CD4-positive, alpha-beta T cell treated with Interleukin-15 for 4 hours (primary cell): ENCODE measurements at regions not wholly inside any gene's neighbourhood (a gene's known extent, or its start where the extent isn't known, plus 50 kb on each side); places are given as distances from the start of the nearest gene placed in this dataset.
"Not testable (repeated sequence)": the region's sequence is repeated elsewhere in the genome, so short reads cannot be mapped to it uniquely, and the experiment has no call there.

Experiments
- DNase-seq: peaks from one replicate; pipeline ENCODE4 v3.0.0-alpha.2; 2020; ENCODE audit warnings: low spot score

DNA sequence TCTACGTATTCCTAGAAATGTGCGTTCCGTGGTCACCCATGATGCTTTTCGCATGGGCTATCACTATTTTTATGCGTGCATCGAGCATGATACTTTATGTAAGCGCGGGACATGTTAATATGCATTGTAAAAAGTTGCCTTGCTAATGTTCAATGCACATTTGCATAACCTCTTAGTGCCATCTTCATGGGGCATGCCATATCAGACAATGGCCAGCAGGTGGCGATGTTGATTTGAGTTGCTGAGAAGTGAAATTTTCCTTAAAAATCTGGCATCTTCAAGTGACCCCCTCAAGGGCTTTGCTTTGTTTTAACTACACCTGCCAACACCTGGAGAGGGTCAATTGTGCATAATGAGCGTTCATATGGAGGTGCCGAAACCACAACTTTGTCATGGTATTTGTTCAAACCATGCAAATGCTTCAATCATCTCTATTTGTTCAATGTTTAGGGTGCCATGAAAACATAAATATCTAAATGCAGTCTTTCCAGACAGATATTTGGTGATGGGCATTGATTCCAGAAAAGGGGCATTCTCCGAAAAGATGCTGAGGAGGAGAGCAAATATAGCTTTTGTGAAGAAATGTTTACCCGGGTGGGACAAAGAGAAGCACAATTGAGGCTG is 833.9 kb upstream of the PRKX start:
- DNase-seq: peak; percentile 15

DNA sequence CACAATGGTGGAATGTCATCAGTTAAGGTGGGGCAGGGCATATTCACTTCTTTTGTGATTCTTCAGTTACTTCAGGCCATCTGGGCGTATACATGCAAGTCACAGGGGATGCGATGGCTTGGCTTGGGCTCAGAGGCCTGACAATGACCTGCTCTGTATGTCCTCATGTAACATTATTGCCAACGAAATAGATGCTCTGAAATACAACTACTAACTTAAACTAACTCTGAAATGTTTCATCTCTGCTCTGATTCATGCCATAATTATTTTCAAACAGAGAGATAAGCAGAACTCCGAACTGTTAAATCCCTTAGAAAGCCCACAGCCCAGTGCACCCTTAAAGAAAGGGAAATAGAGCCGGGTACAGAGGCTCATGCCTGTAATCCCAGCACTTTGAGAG is 832.7 kb upstream of the PRKX start:
- not testable (repeated sequence) for DNase-seq

DNA sequence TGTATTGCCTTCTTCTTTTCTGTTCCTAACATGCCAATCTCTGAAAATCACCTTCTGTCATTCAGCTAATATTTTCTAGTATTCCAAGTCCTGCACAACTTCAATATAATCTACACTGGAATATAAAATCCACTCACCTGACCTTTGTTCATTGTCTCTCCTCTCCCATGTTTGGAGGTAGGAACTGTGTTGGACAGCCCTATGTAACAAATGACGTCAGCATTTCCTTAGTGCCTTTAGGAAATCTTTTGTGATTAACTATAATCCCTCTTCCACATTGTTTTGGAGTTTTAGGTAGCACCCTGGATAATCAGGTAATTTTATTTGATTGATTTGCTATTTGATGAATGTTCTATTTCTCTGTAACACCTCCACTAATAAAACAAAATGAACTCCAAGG is 814.8 kb upstream of the PRKX start:
- DNase-seq: no peak

DNA sequence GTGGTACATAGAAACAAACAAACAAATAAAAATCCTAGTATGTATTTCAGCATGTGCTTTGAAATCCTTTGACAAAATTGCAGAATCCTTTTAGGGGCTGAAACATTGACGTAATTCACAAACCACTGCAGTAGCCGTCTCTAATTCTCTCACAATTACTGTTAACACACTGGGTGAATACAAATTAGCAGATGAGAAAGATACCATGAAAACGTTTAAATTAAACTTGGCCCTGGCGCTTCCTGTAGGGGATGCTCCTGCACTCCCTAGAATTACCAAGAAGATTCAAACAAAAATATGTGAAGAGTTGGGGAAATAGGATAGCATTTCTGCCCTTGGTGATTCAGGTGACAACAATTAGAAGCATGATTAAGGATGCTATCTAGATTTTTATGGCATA is 772.5 kb upstream of the PRKX start:
- no peak for DNase-seq

DNA sequence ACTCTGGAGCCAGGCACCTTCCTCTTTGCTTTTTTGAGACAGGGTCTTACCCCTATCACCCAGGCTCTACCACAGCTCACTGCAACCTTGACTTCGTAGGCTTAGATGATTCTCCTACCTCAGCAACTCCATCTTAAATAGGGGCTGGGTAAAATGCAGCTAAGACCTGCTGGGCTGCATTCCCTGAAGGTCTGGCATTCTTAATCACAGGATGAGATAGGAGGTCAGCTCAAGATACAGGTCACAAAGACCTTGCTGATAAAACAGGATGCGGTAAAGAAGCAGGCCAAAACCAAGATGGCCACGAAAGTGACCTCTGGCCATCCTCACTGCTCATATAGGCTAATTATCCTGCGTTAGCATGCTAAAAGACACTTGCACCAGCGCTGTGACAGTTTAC is 770.8 kb upstream of the PRKX start:
- DNase-seq: no peak

DNA sequence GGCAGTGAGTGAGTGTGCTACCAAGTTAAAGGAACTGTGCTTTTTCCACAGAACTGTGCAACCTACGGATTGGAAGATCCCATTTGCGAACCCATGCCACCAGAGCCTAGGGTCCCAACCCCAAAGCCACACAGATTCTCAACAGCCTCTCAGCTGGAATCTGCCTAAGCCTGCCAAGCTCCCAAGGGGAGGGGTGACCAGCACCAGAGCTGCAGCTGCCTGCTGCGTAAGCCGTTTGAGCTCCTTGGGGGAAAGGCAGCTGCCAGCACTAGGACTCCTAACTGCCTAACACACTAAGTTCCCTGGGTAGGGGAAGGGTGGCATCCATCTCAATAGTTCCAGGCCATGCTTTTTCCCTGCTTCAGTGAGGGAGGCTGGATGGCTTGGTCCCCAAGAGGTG is 738.1 kb upstream of the PRKX start:
- DNase-seq: no peak

DNA sequence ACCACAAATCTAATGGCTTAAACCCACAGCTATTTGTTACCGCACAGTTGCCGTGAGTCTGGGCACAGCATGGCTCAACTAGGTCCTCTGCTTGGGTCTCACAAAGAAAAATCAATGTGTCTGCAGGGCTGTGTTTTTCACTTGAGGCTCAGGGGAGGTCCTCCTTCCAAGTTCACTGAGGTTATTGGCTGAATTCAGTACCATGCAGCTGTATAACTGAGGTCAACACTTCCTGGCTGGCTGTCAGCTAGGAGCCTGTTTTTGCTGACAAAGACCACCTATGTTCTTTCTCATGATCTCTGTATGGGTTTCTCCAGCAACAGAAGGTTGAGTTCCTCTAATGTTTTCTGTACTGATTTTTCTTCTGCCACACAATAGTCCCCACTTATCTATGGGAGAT is 736.7 kb upstream of the PRKX start:
- DNase-seq: no peak

DNA sequence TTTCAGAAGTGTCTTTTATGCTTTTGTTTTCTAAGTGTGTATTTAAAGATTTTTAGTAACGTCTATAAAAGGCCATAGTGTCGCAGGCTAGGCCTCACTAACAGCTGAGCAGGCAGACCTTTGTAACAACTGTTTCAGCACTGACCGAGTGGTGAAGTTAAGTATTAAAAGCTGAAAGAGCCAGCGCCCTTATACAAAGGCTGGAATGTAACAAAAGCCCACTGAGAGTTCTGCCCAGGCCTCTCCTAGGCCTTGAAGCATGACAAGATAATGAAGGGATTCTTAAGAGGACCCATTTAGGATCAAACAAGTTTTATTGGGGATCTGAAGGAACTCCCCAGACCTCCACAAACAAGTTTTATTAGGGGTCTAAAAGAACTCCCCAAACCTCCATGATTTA is 722.5 kb upstream of the PRKX start:
- DNase-seq: no peak

DNA sequence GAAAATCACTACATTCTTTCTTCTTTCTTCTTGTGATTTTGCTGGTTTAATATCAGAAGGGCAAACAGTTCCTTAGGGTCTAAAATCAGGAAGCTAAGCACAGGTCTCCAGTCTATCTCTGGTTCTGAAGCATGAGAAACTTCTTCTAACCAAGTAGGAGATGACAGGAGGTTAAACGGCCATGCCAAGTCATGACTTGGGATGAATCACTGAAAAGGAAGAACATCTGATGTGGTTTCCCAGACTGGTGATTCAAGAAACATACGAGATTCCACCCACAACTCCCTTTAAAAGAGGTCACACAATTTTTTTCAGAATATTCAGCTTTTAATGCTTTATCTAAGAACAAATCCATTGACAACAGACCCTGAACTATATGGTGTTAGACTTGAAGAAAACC is 684.0 kb upstream of the PRKX start:
- DNase-seq: no peak

DNA sequence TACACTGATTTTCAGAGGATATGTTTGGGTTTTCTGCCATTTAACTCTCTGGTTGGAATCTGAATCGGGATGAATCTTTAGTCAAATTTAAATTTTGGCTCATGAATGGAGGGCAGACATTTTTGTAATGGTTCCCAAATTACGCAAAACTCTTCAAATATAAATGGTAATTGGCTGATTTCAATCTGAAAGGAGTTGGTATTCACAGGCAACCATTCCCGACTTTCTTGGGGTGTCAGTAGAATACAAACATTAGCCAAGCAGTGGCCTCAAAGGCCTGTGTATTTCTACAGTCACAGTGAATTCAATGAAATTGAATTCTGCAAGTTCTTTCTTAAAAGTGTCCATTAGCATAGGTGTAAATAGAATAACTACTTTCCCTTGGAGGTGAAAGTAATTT is 668.8 kb upstream of the PRKX start:
- no peak for DNase-seq

DNA sequence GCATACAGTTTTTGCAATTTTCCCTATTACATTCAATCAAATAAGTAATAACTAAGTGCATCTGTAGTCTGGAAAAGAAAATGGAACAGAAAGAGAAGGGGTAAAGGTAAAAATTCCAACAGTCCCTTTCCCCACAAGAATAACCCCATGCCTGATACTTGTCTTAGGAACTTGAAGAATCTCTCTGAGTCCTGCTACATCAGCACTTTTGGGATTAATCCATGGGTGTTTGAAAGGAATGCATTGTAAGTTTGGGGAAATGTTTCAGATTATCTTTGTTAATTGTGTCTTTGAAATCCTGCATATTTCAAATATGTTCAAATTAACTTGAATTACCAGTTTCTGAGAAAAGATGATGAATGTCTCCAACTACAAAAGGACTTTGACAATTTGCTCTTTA is 667.3 kb upstream of the PRKX start:
- no peak for DNase-seq

DNA sequence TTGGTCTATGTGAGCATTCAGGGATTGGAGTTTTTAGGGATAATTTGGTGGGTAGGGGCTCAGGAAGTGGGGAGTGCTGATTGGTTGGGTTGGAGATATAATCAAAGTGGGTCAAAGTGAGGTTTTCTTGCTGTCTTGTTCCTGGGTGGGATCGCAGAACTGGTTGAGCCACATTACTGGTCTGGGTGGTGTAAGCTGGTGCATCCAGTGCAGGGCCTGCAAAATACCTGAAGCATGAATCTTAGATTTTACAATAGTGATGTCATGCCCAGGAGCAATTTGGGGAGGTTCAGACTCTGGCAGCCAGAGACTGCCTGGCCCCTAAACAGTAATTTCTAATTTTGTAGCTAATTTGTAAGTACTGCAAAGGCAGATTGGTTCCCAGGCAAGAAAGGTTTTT is 665.6 kb upstream of the PRKX start:
- no peak for DNase-seq

DNA sequence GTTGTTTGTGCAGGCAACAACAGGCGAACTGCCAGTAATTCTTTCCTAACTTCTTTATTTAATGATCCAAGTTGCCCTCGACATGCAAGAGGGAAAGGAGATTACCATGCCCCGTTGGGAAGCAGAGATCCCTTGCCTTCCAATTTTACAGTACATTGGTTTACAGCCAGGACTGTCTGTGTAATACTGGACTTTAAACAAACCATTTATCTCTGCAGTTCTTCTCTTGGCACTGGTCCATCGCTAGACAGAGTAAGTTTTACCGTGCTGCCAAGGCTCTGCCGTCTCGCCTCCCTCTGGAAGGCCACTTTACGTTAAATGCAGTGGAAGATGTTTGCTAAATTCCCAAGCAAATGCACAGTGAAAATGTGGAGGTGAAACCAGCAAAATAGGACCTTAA is 660.3 kb upstream of the PRKX start:
- no peak for DNase-seq

DNA sequence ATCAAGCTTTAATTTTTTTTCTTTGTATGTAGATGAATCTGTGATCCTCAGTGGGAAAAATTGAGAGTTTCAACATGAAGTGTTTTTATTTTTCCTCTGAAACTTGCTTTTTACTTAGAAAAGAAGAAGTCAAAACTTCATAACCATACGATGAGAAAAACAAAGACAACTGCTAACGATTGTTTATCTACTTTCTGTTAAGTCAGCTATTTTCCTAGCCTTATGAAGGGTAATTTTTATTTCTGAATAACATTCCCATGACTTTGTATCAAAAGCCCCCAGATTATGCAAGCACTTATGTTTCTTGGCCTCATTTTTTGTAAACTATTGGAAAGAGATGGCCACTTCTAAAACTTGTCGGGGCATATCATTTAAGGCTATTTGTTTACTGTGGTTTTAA is 645.1 kb upstream of the PRKX start:
- DNase-seq: no peak

DNA sequence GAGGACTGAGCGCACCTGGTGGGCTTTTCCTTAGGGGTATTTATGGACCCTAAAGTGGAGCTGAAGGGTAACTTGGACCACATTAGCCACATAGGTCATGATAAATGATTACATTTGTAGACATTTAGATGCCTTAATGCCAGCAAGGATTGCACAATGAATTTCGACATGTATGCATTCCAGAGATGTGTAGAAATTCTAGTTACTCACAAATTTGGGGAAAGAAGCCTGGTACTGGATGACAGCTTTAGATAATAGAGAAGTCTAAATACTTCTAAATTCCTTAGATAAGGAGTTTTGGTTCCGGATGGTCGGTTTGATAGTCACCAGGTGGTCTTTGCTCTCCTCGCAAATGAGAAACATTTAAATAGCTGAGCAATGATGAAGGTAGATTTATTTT is 609.5 kb upstream of the PRKX start:
- no peak for DNase-seq

DNA sequence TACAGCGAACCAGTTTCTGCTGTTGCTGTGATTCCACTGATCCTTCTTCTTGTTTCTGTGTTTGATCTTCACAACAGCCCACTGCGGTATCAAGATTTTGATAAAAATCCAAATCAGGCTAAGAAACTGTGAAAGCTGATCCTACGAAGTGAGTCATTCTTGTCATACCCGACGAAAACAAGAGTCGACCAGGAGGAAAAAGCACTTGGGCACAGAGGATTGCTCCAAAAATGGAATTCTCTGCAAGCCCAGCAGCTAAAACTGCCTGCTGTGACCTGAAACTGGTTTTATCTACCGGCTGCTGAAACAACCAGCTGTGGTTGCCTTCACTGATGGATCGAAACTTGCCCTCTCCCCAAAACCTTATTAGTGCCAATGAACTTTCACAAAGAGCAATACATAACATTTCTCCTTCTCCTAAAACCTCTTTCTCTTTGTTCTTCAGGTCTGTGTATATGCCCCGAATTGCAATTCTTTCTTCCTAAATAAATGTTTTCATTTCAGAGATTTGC is 607.0 kb upstream of the PRKX start:
- DNase-seq: no peak

DNA sequence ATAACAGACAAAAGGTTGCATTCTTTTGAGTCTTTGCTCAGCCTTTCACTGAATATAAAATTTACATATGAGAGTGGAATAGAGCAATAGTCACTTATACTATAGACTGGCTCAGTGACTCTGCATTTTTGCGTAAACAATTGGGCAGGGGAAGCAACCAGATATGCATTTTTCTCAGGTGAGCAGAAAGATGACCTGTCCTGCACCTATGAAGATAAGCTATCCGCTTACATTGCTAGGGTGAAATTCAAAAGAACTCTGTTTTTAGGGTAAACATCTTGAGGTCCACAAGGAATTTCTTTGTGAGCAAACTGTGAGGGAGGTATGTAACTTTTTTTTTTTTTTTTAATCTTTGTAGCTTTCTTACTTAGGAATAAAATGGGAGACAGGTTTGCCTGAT is 602.4 kb upstream of the PRKX start:
- no peak for DNase-seq

DNA sequence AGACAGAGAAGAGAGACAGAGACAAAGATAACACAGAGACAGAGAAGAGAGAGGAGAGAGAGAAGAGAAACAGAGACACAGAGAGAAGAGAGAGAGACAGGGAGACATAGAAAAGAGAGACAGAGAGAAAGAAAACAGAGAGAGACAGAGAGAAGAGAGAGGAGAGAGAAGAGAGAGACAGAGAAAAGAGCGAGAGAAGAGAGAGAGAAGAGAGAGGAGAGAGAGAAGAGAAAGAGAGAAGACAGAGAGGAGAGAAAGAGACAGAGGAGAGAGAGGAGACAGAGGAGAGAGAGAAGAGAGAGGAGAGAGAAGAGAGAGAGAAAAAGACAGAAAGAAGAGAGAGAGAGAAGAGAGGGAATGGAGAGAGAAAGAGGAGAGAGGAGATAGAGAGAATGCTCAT is 601.1 kb upstream of the PRKX start:
- no peak for DNase-seq

DNA sequence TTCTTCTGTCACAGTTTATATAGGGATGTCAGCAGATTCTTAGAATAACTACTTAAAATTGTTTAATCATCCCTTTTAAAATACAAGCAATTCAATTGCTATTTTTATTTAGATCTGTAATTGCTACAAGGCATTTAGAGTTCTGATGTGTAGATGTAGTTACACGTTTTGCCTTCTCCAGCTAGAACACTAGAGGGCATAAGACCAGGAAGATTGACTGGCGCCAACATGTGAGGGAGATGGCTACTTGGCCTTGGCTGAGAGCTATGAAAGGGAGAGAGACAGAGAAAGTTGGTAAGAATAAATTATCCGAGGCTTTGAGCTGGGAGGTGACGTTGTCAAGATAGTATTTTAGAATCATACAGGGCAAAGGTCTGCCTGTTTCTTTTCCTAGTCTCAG is 563.7 kb upstream of the PRKX start:
- DNase-seq: no peak

DNA sequence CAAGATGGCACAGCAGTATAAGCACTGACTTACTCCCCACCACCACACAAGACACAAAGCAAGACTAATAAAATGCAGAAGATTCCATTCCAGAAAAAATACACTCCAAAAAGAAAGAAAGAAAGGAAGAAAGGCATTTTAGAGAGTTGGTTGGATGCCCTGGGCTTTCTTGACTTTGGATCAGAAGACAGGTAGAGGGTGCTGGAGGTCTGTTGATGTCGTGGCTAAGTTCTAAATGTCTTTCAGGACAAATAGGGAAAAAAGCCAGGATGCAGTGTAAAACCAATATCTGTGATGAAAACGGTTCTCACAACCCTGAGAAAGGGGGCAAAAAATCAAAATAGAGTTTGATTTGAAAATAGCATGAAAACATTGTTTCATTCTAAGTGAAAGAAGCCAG is 555.2 kb upstream of the PRKX start:
- DNase-seq: no peak

DNA sequence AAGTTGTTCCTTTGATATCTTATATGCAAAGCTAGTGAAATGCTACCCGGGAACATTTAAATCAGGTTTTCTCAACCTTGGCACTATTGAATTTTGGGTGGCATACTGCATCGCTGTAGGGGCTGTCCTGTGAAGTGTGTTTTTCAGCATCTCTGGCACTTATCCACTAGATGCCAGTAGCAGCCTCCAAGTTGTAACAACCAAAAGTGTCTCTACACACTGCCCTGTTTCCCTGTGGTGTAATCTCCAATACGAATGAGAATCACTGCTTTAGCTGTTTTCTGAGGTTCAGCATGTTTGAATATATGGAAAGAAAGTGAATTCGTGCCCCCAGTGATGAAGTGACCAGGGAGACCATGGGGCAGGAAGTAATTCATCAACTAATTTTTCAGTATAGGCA is 551.6 kb upstream of the PRKX start:
- DNase-seq: no peak

DNA sequence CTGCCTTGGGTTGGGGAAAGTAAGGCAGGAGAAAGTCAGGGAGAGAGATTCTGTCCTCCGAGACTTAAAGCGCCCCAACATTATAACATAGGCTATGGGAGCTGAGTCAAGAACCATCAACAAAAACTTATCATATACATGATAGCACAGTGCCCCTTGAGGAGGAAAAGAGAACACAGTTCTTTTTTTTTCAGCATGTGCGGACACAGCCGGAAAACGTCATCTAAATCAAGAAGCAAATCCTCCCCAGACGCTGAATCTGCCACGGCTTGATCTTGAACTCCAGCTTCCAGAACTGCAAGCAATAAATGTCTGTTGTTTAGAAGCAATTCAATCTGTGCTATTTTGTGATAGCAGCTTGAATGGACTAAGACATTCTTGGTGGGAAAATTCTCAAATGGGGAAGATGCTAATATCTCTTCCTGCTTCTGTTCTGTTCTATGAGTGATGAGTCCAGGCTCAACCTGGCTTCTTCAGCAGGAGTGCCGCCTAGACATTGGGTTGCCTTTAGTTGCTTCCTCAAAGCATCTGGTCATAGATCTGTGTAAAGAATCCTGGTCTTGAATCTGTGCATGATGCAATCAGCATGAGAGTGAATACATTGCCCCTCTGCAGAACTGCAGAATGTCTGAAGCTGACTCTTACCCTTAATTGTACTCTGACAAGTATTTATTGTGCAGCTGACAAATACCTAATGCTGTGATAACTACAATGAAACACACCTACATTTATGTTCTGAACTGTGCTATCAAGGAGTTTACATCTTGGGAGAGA is 549.8 kb upstream of the PRKX start:
- no peak for DNase-seq

DNA sequence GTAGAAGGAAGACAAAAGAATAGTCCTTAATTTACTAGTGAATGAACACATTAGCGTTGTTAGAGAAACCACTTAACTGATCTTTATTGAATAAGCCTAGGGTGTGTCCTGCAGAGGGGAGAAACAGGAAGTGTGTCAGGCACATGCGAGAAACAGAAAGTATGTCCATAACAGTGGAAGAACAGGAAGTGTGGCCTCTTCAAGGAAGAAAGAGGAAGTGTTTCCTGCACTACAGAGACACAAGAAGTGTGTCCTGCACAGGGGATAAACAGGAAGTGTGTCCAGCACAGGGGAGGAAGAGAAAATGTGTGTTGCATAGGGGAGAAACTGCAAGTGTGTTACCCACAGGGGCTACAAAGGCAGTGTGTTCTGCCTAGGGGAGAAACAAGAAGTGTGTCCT is 539.6 kb upstream of the PRKX start:
- DNase-seq: no peak

DNA sequence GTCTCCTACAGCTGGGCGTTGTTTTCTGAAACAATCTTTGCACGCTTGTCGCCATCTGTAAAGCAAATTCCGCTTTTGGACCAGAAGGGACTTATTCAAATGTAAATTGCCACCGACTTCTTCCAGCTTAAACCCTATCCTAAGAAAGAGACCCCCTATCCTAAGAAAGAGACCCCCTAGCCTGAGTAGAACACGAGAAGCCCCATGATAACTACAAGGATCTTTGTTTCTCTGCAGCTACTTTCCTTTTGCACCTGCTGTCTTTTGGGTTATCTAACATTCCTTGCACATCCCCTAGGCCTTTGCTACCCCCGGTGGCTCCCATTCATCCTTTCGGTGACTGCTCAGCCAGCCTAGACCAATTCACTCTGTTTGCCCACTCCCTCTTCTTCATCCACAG is 536.0 kb upstream of the PRKX start:
- no peak for DNase-seq
